HG02623 (cell line): ENCODE measurements at regions not wholly inside any gene's neighbourhood (a gene's known extent, or its start where the extent isn't known, plus 50 kb on each side); places are given as distances from the start of the nearest gene placed in this dataset.
A peak's percentile ranks its signal among the peaks of the same experiment; 100 is the strongest.
"Not testable (repeated sequence)": the region's sequence is repeated elsewhere in the genome, so short reads cannot be mapped to it uniquely, and the experiment has no call there.

ENCODE experiments used
- ATAC-seq: cut with Tn5 transposase; IDR thresholded peaks from one replicate; pipeline ENCODE4 v1.9.1; 2021; ENCODE audit warnings: moderate library complexity; ENCODE audit not compliant: unreplicated experiment

GRCh38 chr7:106713452-106713851 is 52.5 kb upstream of the CCDC71L start:
- not testable (repeated sequence) for ATAC-seq

GRCh38 chr7:106714590-106715442 is 53.9 kb upstream of the CCDC71L start:
- not testable (repeated sequence) for ATAC-seq

GRCh38 chr7:106715730-106716129 is 54.8 kb upstream of the CCDC71L start:
- ATAC-seq: no peak

GRCh38 chr7:106717254-106717954 is 56.4 kb upstream of the CCDC71L start:
- ATAC-seq: no peak

- ATAC-seq: peak; percentile 60
Observed at GRCh38 chr7:106717955-106718871, 57.3 kb upstream of the CCDC71L start.

- ATAC-seq: peak; percentile 51
Observed at GRCh38 chr7:106720641-106721040, 59.7 kb upstream of the CCDC71L start.

- ATAC-seq: no peak
Observed at GRCh38 chr7:106721816-106722785, 61.1 kb upstream of the CCDC71L start.

- no peak for ATAC-seq
Observed at GRCh38 chr7:106723398-106723797, 62.4 kb upstream of the CCDC71L start.

GRCh38 chr7:106729720-106730385 is 68.9 kb upstream of the CCDC71L start:
- ATAC-seq: no peak

GRCh38 chr7:106731187-106731586 is 70.2 kb upstream of the CCDC71L start:
- ATAC-seq: peak; percentile 91

GRCh38 chr7:106731646-106732444 is 70.9 kb upstream of the CCDC71L start:
- ATAC-seq: no peak

GRCh38 chr7:106735637-106736036 is 74.7 kb upstream of the CCDC71L start:
- no peak for ATAC-seq

GRCh38 chr7:106736123-106736507 is 75.2 kb upstream of the CCDC71L start:
- ATAC-seq: no peak

- peak; percentile 81 for ATAC-seq
Observed at GRCh38 chr7:106736508-106737201, 75.7 kb upstream of the CCDC71L start.

GRCh38 chr7:106737202-106737562 is 76.2 kb upstream of the CCDC71L start:
- ATAC-seq: no peak

- no peak for ATAC-seq
Observed at GRCh38 chr7:106740806-106741205, 79.8 kb upstream of the CCDC71L start.

- no peak for ATAC-seq
Observed at GRCh38 chr7:106744563-106745091, 83.7 kb upstream of the CCDC71L start.

- not testable (repeated sequence) for ATAC-seq
Observed at GRCh38 chr7:106747301-106747700, 86.3 kb upstream of the CCDC71L start.
